A172 (cell line): ENCODE measurements at regions not wholly inside any gene's neighbourhood (a gene's known extent, or its start where the extent isn't known, plus 50 kb on each side); places are given as distances from the start of the nearest gene placed in this dataset.

Source experiments
- DNase-seq: peaks from one replicate; pipeline ENCODE4 v3.0.0-alpha.2; 2015; ENCODE audit warnings: low spot score

DNA sequence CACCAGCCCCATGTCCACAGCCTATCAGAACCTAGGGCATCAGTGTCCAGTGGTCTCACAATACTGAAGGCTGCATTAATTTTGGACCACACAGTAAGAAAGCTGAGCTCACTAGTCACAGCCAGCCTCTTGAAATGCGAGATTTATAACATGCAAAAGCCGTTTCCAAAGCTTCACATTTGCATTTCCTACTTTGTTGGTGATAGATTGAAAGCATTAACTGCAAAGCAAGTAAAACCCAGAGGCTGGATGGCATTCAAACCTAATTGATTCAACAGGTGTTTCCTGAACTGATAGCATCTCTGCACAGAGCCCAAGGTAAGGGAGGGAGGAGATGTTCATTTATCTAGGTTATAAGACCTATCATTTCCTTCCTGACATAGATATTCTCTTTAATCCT is 410.1 kb downstream of the OMA1 start:
- DNase-seq, result no peak

DNA sequence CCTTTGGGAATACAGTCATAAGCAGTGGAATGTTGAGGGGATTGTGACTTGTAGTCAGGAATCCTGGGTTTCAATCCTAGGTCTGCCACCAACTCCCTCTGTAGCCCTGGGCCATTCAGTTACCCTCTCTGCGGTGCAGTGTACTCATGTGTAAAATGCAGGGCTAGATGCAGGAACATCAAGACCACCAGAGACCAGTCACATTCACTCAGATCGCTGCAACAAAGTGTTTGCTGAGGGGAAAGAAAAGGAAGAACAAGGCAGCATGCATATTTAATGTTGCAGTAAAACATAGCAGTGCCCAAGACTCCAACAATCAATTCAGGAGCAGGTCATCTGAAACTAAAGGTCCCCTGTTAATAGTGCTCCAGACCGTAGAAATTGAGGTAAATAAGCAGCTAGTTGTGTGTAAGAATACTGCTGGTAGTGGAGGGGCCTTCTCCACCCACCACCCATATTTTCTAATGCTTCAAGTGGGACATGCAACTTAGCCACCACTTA is 410.7 kb downstream of the OMA1 start:
- no peak for DNase-seq

DNA sequence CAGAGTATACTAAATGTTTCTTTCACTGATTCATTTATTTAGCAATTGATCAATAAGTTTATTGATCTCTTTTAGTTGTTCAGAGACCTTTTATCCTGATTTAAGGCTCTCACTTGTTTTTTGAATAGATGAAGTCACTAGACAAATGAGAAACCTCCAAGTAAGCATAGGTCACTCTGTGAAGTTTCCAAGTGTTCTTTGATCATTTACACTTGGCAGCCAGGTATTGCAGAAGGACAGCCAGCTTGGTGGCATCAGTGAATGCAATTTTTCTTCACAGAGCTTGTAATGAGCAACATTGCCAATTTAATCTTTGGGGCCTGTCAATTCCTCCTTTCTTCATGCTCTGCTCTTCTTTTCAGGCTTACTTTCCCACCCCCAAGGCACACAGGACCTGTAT is 413.0 kb downstream of the OMA1 start:
- DNase-seq, result no peak

DNA sequence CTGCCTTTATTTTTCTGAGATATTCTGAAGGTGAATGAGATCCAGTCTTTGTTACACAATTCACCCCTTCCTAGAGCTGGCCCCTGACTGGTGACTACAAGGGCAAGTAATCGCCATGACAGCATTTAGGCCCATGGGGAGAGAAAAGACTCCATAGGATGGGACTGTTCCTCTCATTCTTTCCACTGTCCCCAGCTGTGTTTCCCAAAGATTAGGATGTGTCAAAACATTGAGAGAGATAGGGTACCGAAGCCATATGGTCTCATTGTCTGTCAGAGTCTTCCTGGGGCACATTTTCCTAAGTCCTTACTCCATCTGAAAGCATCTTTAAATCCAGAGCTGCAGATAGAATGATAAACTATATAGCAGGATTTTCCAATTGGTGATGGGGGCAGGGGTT is 423.5 kb downstream of the OMA1 start:
- DNase-seq, result no peak

DNA sequence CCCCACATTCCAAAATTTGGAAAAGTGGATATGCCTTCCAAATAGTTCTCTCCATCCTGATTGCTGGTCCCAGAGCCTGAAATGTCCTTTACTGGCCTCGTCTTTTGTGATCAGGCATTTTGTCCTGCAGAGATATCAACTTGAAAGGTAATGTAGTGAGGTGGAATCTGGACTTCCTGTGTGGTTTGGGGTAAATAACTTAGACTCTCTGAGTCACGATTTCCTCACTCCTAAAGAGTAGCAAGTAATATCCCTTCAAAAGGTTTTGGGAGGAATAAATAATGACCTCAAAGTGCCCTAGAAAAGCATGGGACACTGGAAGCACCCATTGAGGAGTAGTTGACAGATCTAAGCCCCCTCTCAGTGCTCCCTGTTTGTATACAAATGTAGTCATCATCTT is 426.6 kb downstream of the OMA1 start:
- DNase-seq, result no peak

DNA sequence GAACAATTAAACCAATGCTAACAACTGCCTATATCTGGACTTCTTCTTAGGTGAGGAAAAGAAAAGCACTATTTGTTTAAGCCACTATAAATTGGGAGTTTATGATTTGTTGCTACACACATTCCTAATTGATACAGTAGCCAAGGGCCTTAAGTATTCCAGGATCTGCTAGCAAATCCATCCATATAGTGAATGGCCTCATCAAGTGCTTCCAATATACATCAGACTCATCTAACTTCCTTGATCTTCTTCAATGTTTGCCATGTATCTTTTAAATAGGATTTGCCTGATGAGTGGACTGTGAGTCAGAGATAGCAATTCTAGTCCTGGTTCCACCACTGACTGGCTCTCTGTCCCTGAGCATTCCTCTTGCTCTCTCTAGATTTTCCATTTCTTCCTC is 430.2 kb downstream of the OMA1 start:
- no peak for DNase-seq

DNA sequence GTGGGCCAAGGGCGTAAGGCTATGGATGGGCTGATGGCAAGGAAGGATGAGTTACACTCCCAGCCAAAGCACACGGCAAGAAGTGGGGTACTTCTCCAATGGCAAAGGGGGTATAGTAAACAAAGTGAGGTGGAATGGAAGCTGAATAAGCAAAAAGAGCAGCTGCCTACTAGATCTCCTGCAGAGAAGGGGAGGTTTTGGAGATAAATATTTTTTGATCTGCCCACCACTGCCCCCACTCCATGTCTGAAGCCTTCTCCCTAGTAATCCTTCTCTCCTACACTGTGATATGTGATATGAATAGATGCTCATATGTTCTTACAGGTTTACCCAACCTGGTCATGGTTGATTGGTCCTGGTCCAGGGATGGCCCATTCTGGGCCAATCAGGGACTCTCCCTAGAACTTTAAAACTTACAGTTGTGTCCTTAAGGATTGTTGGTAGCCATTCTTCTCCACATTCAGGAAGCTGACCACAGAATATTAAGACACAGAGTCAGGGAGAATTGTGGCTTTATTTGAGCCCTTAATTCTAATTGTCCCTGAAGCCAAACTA is 436.8 kb downstream of the OMA1 start:
- DNase-seq, result no peak

DNA sequence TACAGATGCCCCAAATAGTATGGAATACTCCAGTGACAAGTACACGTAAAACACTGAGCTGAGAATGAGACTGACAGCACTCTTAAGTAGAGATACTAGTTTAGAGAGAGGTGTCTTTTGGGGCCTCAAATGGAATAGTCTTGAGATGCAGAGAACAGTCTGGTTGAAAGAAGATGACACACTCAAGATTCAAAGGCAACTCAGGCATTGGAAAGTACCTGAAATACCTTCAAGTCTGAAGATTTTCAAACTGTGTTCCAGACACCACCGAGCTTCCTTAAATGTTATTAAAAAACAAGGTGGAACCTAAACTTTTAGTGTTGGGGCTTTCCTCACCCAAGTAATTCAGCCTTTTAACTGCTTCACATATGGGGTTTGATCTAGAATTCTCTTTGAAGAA is 437.7 kb downstream of the OMA1 start:
- DNase-seq, result no peak

DNA sequence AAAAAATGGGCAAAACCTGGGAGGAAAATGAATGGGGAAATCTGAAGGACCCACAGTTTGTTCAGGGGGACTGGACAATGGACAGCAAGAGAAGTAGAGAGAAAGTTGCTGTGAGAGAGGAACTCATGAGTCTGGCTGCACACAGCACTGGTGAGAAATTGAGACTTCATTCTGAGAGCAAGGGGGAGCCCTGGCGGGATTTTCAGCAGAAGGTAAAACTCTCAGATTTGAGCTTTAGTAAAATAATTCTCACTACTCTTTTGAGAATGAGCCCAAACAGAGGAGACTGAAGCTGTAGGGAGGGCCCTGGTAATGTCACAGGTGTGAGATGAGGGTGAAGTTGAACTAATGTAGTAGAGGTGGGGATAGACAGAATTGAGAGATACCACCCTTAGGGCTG is 438.6 kb downstream of the OMA1 start:
- no peak for DNase-seq

DNA sequence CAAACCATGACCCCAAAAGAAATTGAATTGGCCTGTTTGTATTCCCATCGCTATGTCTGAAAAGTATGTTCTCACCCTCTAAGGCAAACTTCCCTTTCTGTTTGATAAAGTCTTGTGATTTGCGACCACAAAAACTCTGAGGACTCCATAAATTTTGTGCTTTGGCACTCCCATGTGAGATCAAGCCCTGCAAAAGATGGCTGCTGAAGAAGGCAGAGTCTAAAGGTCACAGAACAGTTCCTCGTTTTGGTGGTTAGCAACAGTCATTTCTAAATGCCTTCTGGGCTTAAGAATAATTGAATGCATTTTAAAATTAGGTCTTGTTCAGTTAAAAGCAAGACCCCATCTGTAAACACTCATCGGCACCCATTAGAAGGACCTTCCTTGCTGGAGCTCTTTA is 441.6 kb downstream of the OMA1 start:
- no peak for DNase-seq

DNA sequence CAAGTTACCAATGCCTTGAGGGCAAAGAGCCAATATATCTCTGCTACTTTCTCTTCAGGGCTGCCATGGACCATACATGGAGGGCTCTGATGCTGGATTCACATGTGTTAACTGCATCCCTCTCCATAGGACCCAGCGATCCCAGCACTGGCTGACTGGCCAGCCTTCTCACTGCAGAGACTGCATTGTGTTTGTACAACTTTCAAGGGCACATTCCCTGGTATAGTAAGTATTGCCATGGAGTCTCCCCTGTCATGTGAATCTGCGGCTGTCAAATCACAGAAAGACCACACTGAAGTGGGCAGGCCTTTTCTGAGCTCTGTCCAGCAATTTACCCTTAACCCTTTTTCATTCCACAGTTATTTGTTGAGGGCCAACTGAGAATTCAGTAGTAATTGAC is 449.8 kb downstream of the OMA1 start:
- DNase-seq, result no peak

DNA sequence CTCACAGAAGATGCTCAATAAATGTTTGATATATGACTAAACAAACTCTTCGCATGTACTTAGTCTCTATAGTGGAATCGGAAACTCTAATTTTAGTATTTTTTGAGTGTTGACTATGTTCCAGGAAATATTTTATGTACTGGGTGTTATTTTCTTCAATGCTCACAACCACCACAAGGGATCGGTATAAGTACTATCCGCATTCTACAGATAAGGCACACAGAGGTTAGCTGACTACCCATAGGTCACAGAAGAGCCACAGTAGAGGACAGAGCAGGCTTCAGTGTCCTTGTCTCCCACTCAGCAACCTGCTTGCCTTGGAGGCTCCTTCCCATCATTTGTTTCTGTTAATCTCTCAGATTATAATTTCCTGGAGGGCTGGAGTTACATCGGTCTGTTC is 451.3 kb downstream of the OMA1 start:
- DNase-seq, result no peak

DNA sequence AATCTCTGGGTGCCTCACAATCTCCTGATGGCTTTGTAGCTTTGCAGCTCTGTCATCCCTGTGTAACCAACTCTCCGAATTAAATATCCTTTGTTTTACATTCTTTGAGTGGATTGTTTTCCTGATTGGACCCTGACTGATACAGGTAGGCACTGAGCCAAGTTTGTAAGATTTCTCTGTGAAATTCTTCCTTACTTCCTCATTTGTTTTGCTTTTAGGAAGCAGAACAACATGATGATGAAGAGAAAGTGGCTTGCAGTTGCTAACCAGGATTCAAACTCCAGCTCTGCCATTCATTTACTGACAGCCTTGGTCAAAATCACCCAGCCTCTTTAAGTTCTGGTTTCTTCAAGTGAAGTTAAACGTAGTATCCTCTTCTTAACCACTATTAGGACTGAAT is 452.3 kb downstream of the OMA1 start:
- no peak for DNase-seq

DNA sequence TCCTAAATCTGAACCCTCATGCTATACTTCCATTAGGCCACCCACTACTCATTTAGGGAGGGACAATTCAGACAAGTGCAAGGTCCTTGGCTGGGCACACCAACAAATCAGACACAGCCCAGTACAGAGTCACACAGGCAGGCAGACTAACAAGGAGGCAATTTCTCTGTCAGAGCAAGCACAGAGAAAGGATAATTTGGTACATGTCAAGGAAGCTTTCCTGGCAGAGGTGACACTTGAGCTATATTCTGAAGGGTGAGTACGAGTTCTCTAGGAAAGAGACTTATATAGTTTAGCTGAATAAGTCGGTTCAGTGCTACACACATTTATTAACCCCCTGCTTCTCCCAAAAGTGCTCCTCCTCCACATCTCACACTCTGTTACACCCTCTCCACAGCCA is 455.9 kb downstream of the OMA1 start:
- no peak for DNase-seq

DNA sequence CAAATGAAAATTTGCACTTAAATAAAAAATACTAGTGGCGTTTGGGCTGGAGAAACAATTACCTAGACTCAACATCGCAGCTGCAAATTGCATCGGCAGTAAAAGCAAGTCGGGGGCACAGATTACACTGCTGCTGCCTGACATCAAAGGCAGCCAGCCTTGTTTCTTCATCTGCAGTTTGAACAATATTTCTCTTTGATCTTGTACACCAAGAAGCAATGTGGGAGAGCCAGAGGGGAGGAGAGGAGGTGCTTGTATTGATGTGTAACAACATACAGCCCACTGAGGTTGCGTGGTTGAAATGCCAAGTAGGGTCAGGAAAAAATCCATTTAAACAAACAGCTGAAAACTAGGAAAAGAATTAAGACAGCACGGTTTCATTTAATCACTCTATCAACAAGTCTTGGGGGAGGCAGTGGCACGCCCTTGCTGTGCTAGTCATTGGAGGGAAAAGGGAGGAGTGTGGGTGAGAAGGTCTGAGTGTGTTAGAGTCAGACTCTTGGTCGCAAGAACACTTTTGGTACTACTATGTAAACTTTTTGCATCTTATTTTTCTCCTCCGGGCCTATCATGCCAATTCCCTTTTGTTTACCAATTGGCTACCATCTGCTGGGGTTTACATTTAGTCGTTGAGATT is 456.5 kb downstream of the OMA1 start:
- no peak for DNase-seq

DNA sequence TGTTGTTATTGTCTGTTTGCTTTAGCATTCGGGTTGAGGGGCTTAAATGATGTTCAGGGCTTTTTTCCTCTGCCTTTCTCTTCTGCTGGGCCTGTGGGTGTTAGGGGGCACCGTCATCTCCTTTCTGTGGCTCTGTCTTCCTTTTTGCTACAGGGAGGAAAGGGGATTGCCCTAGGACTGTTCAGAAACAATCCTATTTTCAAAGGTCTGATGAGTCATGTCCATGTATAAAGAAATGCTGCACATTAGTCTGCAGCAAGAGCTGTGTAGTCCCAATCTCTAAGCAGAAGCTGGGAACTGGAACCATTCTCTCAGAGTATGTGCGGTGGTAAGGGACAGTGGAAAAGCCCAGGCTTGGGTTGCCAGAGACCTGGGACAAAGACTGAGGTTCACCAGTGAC is 462.3 kb downstream of the OMA1 start:
- DNase-seq, result no peak

DNA sequence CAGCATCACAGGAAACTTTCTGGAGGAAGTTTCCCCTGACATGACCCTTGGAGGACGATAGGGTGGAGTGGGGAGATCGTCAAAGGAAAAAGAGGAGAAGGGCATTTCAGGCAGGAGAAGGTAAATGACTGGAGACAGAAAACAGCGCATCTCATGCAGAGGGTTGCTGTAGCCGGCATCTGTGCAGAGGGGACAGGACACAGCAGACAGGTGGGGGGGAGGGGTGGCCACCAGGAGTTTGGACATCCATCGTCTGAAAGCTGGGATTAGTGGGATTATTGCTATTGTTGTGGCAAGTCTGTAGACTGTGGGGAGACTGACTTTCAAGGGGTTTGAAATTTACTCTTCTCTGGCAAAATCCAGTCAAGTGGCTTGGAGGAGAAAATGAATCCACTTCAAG is 463.9 kb downstream of the OMA1 start:
- no peak for DNase-seq

DNA sequence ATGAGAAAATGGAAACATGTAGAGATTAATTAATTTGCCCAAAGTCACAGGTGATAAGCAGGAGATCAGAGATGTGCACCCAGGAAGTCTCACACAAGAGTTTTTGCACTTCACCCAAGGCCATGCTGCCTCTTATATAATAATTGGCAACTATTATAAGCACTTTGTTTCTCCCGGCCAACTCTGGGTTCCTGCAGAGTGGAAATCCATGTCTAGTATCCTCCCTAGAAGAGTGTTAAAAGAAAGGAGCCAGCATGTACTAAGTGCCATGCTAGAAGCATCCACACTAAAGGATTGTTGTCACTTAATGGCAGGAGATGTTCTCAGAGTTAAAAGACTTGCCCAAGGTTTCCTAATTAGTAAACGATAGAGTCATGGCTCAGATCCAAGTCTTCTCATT is 470.3 kb downstream of the OMA1 start:
- no peak for DNase-seq

DNA sequence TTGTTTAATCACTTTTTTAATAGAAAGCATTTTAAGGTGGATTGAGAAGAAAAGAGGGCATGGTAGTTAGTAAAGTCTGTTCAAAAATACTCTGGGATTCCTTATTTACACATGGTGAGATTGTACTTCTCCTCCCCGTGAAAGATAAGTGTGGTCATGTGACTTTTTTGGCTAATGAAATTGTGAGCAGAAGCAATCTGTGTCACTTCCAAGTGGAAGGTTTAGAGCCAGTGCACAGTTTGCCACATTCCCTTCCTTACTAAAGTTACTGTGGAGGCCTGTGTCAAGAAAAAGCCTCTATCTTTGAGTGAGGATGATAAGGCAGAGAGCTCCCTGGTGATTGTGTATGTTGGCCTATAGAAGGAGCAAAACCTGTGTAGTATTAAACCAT is 471.3 kb downstream of the OMA1 start:
- DNase-seq, result no peak

DNA sequence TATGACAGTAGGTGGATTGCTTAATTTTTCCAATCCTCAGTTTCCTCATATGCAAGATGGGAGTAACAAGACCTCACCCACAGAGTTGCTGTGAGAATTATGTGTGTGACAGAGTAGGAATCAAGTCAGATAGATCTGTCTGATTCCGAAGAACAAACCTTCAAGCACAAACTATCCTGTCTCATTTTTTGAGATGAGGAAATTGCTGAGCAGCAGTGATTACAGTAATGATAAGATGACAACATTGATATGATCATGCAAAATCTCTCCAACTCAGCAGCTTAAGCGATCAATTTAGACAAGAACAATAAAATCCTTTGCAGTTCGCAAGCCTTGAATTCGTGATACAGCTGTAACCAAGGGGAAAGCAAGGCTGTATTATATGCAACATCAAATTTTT is 474.1 kb downstream of the OMA1 start:
- no peak for DNase-seq

DNA sequence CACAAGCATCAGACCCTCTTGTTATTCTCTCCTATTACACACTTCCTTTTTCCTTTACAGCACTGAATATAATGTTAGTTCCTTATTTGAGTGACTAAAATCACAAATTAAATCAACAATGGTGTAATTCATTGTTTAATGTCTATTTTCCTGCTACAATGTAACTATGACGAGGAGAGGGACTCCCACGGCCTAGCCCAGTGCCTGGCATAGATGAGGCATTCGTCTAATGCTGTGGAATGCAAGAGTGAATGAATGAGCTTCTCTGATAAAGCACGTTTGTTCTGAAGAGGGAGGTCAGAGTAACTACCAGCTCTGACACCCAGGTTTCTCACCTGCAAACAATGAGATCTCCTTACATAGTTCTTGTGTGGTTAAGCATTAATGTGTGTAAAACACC is 479.4 kb downstream of the OMA1 start:
- DNase-seq, result no peak

DNA sequence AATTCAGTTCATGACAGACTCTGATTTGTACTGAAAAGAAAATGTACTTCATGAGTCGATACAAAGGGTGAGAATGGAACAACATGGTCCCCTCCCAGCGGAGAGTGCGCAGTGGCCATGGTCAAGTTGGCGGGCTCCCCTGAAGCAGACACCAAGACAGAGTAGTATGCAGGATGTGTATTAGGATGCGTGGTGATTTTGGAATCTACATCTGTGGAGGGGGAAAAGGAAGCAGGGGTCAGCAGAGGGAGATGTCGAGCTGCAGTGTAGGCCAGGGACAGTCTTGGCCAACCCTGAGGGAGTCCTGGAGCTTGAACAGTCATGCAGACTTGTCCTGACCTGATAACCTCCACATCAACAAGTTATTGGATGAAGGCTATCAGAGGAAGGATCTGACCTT is 481.0 kb downstream of the OMA1 start:
- no peak for DNase-seq

DNA sequence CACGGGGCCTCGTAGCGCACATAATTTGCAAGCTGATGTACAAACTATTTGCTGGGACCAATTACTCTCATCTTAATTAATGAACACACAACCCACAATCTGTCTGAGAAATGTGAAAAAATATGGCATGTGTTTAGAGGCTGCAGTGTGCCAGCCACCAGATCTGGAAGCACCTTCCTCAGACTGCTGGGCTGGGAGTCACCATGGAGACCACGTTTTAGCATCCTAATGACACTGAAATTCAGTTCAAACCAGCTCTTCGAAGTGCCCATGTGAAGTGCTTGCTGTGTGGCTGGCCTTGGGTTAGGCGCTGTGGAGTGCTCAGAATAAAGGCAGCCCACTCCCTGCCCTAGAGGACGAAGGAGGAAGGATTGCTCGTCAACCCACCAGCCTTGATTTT is 482.4 kb downstream of the OMA1 start:
- DNase-seq, result no peak

DNA sequence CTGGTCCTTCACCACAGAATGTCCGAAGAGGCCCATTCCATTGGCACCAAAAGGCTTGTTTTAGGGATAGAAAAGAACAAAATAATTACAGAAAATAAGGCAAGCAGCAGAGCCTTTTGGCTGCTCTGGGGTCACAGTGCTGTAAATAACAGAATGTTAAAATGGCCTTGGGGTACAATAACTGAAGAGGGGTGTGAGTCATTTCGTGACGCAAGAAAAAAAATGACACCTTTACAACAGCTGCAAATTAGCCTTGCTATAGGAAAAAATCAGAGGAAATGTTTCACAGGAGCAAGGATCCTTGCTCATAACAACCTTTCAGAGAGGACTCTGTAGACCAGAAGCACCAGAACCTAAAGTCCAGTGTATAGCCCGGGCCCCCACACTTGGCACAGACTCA is 483.4 kb downstream of the OMA1 start:
- DNase-seq, result no peak
